Choroid plexus epithelial cell (primary cell): ENCODE measurements at regions not wholly inside any gene's neighbourhood (a gene's known extent, or its start where the extent isn't known, plus 50 kb on each side); places are given as distances from the start of the nearest gene placed in this dataset.

Experiments
- DNase-seq: peaks from one replicate; pipeline ENCODE4 v3.0.0-alpha.2; 2010; ENCODE audit warnings: low read depth
- H3K4me3 ChIP-seq: 2 replicates; pipeline ENCODE4 v1.5.1; 2011; ENCODE audit warnings: low read depth, mild to moderate bottlenecking, control low read depth, low read length, moderate library complexity
- CTCF ChIP-seq: conservative IDR thresholded peaks from 2 replicates; pipeline ENCODE4 v1.5.1; 2011; ENCODE audit warnings: low read depth, mild to moderate bottlenecking, control low read depth, inconsistent platforms, low read length, moderate library complexity

GRCh38 chr3:70392227-70392626 lies 79.8 kb upstream of the MDFIC2 start:
- H3K4me3 ChIP-seq, result no peak overlapping the region
- DNase-seq, result no peak
- TF ChIP-seq CTCF, result no peak

- TF ChIP-seq CTCF, result no peak
- DNase-seq, result peak; percentile 3
- no peak overlapping the region for H3K4me3 ChIP-seq
Measured at GRCh38 chr3:70387889-70388288, 75.5 kb upstream of the MDFIC2 start.

GRCh38 chr3:70386846-70387245 lies 74.4 kb upstream of the MDFIC2 start:
- no peak for DNase-seq
- H3K4me3 ChIP-seq, result no peak overlapping the region
- no peak for TF ChIP-seq CTCF

GRCh38 chr3:70386043-70386442 lies 73.6 kb upstream of the MDFIC2 start:
- DNase-seq, result no peak
- no peak for TF ChIP-seq CTCF
- no peak overlapping the region for H3K4me3 ChIP-seq

GRCh38 chr3:70383360-70383831 lies 71.0 kb upstream of the MDFIC2 start:
- no peak overlapping the region for H3K4me3 ChIP-seq
- no peak for DNase-seq
- TF ChIP-seq CTCF, result no peak

GRCh38 chr3:70374179-70374578 lies 61.7 kb upstream of the MDFIC2 start:
- no peak overlapping the region for H3K4me3 ChIP-seq
- TF ChIP-seq CTCF, result no peak
- DNase-seq, result no peak
